ENCODE measurements at regions not wholly inside any gene's neighbourhood (a gene's known extent, or its start where the extent isn't known, plus 50 kb on each side); places are given as distances from the start of the nearest gene placed in this dataset.
"Not testable (repeated sequence)": the region's sequence is repeated elsewhere in the genome, so short reads cannot be mapped to it uniquely, and the experiment has no call there.

DNA sequence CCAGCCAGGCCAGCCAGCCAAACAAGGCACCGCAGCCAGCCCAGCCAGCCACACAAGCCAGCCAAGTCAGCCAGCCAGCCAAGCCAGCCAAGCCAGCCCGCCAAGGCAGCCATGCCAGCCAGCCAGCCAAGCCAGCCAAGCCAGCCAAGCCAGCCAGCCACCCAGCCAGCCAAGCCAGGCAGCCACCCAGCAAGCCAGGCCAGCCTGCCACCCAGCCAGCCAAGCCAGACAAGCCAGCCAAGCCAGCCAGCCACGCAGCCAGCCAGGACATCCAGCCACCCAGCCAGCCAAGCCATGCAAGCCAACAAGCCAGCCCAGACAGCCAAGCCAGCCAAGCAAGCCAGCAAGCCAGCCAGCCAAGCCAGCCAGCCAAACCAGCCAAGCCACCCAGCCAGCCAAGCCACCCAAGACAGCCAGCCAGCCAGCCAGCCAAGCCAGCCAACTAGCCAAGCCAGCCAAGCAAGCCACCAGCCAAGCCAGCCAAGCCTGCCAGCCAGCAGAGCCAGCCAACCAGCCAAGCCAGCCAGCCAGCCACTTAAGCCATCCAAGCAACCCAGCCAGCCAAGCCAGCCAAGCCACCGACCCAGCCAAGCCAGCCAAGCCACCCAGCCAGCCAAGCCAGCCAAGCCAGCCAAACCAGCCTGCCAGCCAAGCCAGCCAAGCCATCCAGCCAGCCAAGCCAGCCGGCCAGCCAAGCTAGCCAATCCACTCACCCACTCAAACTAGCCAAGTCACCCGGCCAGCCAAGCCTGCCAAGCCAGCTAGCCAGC is 341.3 kb upstream of the PLGLB2 start:
- TF ChIP-seq CTCF, EZH2phosphoT487 (IDR thresholded peaks at IDR 0.05; ENCODE audit: low read length): not testable (repeated sequence)

All from MM.1S (cell line).